GM06990 (cell line): ENCODE measurements at regions not wholly inside any gene's neighbourhood (a gene's known extent, or its start where the extent isn't known, plus 50 kb on each side); places are given as distances from the start of the nearest gene placed in this dataset.

ENCODE experiments used
- DNase-seq: peaks from one replicate; pipeline ENCODE4 v3.0.0-alpha.2; 2011; ENCODE audit not compliant: insufficient read length; ENCODE audit errors: extremely low read depth
- H3K27me3 ChIP-seq: replicated peaks from 2 replicates; pipeline ENCODE4 v1.6.0; 2011; ENCODE audit warnings: low read length; ENCODE audit not compliant: control insufficient read depth, insufficient read depth
- H3K36me3 ChIP-seq: 2 replicates; pipeline ENCODE4 v1.5.1; 2011; ENCODE audit warnings: low read length; ENCODE audit not compliant: control insufficient read depth, insufficient read depth
- H3K4me3 ChIP-seq: replicated peaks from 2 replicates; pipeline ENCODE4 v1.5.1; 2011; ENCODE audit warnings: low read depth, mild to moderate bottlenecking, control low read depth, low read length
- CTCF ChIP-seq: IDR thresholded peaks from 2 replicates; pipeline ENCODE4 v1.5.1; 2011; ENCODE audit warnings: low read length, control low read depth, mild to moderate bottlenecking, inconsistent platforms; ENCODE audit not compliant: insufficient read depth, poor library complexity, severe bottlenecking

DNA sequence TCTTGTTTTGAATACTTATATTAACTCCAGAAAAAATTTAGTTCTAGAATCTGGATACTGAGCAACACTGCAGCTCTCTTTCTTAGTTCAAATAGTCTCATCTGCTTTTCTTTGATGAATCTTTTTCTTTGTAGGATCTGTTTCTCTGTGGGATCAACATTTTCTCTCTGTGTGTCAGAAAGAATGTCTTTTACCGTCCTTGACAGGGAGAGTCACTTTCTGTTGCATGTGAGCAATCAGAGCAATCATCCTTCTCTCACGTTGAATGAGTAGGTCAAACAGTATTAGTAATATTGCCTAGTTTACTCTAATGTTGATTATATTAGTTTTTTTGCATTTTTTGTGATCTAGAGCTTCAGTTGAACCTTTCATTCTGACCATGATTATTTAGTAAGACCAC is 130.9 kb downstream of the TRMT11 start:
- H3K27me3 ChIP-seq = no peaks in the 10 kb centered on the region
- H3K4me3 ChIP-seq = no peak overlapping the region
- H3K36me3 ChIP-seq = no peaks in the 10 kb centered on the region
- TF ChIP-seq CTCF = no peak
- DNase-seq = no peak

DNA sequence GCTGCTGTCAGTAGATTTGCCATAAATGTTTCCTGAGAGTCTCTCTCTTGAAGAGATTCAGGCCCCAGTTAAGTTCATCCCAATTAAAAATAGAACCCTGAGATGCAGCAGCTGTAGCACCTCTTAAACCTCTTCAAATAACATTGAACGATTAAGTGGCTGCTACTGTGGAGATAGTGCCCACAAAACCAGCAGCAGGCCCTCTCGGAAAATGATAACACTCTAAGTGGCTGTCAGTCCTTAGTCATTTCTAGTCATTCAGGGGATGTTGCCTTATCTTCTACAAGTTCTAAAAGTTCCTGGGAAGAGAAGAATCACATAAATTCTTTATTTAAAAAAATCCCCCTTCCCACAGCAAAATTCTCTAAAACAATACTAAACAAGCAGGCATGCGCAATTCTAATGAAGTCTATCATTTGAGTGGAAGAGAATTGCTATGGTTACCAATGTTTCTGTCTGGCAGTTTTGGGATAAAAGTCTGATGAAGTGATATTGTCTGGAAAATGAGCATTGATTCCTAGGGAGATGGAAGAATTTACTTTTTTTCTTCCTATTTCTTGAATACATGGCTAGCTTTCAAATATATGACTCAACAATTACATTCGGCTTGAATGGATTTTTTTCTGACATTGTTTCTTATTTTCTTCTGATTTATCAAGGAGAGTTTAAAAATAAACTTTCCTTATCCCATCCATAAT is 131.9 kb downstream of the TRMT11 start:
- no peak overlapping the region for H3K4me3 ChIP-seq
- TF ChIP-seq CTCF = no peak
- no peak for DNase-seq
- H3K27me3 ChIP-seq = no peaks in the 10 kb centered on the region
- no peaks in the 10 kb centered on the region for H3K36me3 ChIP-seq

- no peak overlapping the region for H3K4me3 ChIP-seq
- H3K36me3 ChIP-seq = no peaks in the 10 kb centered on the region
- H3K27me3 ChIP-seq = no peaks in the 10 kb centered on the region
- DNase-seq = no peak
- TF ChIP-seq CTCF = no peak
These were observed 132.6 kb downstream of the TRMT11 start for GRCh38 chr6:126118936-126119335.

DNA sequence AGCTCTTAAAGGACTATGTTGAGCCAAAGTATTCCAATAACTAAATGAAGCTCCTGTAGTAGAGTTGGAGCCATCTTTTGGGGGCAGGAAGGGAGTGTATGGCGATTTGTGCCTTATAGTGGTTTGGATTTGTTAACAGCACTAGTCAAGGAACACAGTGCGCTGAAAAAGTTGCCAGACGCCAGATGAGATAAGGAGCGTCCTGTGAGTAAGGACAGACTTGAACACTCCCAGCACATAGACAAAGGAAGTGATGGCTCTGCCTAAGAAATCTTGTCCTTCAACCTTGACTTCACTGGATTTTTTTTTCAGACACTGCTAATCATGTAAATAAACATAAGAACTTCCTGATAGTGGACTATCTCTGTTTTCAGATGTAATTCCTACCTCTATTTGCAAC is 136.9 kb downstream of the TRMT11 start:
- Histone ChIP-seq H3K27me3 (no peaks in the 10 kb centered on the region), H3K4me3 (no peak overlapping the region), H3K36me3 (no peaks in the 10 kb centered on the region)
- TF ChIP-seq CTCF = no peak
- no peak for DNase-seq

- no peak for DNase-seq
- H3K36me3 ChIP-seq = no peaks in the 10 kb centered on the region
- no peak for TF ChIP-seq CTCF
These were observed 141.3 kb downstream of the TRMT11 start for GRCh38 chr6:126127659-126128058.

DNA sequence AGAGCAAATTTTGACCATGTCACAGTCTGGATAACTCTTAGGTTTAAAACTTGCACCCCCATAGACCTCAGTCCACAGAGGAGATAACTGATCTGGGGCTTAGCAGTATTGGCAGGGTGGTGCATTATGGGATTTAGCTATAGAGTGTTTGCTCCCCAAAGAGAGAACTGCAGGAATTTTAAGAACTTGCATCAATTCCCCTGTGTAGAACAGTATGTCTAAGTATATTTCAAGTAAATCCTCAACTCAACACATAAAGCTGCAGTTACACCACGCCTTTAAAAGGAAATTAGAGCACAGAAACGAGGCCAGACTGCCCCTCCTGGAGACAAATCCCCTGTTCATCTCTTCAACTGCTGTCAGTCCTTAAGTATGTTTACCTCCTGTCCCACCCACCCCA is 144.9 kb downstream of the TRMT11 start:
- no peaks in the 10 kb centered on the region for H3K36me3 ChIP-seq
- no peak overlapping the region for H3K4me3 ChIP-seq
- H3K27me3 ChIP-seq = no peaks in the 10 kb centered on the region
- TF ChIP-seq CTCF = no peak
- no peak for DNase-seq

More at GRCh38 chr6:126127659-126128058, 141.3 kb downstream of the TRMT11 start:
- no peak overlapping the region for H3K4me3 ChIP-seq
- H3K27me3 ChIP-seq = no peaks in the 10 kb centered on the region
